GM20000 (cell line): ENCODE measurements at regions not wholly inside any gene's neighbourhood (a gene's known extent, or its start where the extent isn't known, plus 50 kb on each side); places are given as distances from the start of the nearest gene placed in this dataset.

Experiments
- DNase-seq: peaks from one replicate; pipeline ENCODE4 v3.0.0; 2012; ENCODE audit warnings: low spot score
- TF ChIP-seq, protein P1 (sequence below): IDR thresholded peaks from 2 replicates; pipeline ENCODE4 v1.5.1; 2012; ENCODE audit warnings: mild to moderate bottlenecking, control low read depth; ENCODE audit errors: extremely low read depth, missing control alignments

DNA sequence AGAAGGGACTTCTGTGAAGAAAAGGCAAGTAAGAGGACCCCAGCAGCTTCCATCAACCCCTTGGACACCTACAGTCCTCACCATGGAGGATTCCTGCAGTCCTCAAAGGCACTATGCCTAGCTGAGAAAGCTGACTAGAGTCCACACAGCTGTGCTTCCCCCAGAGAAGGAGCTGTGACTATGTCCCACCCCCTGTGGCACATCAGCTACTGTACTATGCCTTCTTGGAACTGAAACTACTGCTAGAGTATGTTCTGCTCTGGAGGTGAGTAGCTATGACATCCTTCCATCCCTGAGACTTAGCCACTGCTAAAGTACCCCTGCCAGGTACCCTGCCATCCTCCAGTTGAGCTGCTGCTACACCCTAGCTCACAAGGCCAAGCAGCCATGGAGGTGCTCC is 690.2 kb upstream of the CHAC2 start:
- TF ChIP-seq, protein P1, sequence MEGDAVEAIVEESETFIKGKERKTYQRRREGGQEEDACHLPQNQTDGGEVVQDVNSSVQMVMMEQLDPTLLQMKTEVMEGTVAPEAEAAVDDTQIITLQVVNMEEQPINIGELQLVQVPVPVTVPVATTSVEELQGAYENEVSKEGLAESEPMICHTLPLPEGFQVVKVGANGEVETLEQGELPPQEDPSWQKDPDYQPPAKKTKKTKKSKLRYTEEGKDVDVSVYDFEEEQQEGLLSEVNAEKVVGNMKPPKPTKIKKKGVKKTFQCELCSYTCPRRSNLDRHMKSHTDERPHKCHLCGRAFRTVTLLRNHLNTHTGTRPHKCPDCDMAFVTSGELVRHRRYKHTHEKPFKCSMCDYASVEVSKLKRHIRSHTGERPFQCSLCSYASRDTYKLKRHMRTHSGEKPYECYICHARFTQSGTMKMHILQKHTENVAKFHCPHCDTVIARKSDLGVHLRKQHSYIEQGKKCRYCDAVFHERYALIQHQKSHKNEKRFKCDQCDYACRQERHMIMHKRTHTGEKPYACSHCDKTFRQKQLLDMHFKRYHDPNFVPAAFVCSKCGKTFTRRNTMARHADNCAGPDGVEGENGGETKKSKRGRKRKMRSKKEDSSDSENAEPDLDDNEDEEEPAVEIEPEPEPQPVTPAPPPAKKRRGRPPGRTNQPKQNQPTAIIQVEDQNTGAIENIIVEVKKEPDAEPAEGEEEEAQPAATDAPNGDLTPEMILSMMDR = no peak

DNA sequence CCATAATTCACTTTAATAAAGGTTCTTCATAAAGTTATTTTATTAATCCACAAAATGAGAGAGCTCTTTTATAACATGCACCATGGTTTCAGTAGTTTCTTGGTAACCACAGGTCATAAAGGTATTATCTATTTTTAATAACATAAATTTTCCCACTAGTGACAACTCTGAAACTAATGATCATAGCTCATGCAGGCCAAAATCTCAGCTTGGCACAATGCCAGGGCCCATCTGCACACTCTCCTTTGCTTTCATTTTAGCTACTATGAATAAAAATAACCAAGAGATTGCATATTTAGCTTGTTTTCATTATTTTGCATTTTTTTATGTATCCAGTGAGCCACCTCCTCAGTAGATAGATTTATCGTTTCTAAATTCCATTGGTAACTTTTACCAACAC is 691.8 kb upstream of the CHAC2 start:
- TF ChIP-seq, protein P1 = no peak
- DNase-seq = no peak

More for the DNA sequence above, 690.2 kb upstream of the CHAC2 start:
- DNase-seq = no peak

DNA sequence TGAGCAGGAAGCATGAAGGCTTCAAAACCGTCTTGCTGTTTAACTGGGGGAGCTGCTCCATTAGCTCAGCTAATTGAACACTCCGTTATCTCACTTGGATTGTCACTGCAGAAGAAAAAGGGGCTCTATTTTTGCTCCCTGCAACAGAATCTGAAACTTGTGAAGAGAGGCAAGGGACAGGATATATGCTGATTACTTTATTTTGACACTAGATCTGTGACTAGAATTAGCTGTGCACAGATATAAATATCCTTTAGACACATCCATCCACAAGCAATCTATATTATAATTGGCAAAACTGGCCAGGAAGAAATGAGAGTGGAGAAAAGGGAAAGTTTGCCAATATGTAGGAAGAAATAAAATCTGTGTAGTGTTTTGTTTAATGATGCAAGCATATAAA is 700.1 kb upstream of the CHAC2 start:
- DNase-seq = no peak
- TF ChIP-seq, protein P1 = no peak

DNA sequence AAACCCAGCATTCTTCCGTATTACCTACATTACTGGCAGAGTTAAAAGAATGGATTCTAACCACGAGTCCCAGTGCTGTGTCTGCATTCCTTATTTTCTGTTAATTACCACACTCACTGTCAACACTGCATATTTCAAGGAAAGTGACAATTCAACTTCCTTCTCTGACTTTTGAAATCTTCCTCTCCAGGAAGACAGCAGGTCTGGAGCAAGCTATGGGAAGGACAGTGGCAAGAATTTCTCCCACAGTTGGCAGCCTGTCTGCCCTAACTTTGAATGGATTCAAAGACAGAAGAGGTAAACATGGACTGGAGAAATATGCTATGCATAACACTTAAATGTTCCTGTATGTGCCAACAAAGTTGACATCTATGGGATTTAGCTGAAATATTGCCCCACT is 700.5 kb upstream of the CHAC2 start:
- TF ChIP-seq, protein P1 = no peak
- DNase-seq = no peak

DNA sequence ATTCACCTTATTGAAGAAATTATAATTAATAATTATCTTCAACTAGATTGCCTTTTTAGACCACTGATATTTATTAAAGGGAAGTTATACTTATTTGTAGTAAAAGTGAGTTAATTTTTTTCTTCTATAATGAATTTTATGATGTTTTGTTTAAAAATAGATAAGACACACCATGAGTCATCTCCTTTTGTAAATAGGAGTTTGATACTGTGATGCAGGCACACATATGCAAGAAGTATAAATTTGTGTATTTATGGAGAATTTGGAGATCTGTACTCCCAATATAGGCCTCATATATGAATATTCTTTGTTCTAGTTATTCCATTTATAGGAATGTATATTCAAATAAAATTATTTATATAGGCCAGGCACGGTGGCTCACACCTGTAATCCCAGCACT is 703.5 kb upstream of the CHAC2 start:
- TF ChIP-seq, protein P1 = no peak
- DNase-seq = no peak

DNA sequence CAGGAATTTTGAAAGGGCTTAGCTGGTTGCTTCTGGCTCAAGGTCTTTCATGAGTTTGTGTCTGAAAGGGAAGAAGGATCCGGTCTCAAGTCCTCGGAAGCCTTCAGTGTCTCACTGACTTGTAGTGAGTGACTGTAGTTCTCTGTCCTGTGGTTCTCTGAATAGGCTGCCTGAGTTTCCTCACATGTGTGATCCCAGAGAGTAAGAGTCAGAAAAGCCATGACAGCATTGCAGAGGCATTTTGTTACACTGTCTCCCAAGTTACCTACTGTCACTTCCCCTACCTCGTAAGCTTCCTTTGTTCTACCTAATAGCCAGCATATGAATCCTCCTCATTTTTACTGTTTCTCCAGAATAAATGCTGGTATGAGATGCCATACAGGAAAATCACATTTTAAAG is 709.1 kb upstream of the CHAC2 start:
- TF ChIP-seq, protein P1 = no peak
- DNase-seq = no peak

DNA sequence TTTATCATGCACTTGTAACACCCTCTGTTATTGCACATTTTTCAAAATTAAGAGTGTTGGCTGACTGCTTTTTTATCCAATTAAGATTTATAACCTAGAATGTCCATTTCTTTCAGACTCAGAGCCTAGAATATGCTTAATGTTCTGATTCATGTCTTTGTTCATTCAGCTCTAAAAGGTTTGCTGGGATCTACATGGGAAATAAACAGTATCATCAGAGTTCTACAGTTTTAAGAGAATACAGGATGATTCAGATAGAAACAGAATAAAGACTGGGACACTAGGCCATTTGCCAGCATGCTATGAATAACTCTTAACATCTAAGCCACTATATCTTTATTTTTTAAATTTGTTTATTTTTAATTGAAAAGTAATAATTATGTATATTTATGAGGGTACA is 713.7 kb upstream of the CHAC2 start:
- no peak for DNase-seq
- TF ChIP-seq, protein P1 = no peak
